ENCODE measurements at regions not wholly inside any gene's neighbourhood (a gene's known extent, or its start where the extent isn't known, plus 50 kb on each side); places are given as distances from the start of the nearest gene placed in this dataset.

- TF ChIP-seq CTCF (conservative IDR thresholded peaks at IDR 0.05; ENCODE audit: low read depth, low read length), result no peak
- TF ChIP-seq EZH2phosphoT487 (IDR thresholded peaks at IDR 0.05; ENCODE audit: borderline replicate concordance, low read length), result no peak
These were observed 398.5 kb downstream of the FSCB start for GRCh38 chr14:44108601-44109000.

All from PC-3 (cell line).